ENCODE measurements at regions not wholly inside any gene's neighbourhood (a gene's known extent, or its start where the extent isn't known, plus 50 kb on each side); places are given as distances from the start of the nearest gene placed in this dataset.

DNA sequence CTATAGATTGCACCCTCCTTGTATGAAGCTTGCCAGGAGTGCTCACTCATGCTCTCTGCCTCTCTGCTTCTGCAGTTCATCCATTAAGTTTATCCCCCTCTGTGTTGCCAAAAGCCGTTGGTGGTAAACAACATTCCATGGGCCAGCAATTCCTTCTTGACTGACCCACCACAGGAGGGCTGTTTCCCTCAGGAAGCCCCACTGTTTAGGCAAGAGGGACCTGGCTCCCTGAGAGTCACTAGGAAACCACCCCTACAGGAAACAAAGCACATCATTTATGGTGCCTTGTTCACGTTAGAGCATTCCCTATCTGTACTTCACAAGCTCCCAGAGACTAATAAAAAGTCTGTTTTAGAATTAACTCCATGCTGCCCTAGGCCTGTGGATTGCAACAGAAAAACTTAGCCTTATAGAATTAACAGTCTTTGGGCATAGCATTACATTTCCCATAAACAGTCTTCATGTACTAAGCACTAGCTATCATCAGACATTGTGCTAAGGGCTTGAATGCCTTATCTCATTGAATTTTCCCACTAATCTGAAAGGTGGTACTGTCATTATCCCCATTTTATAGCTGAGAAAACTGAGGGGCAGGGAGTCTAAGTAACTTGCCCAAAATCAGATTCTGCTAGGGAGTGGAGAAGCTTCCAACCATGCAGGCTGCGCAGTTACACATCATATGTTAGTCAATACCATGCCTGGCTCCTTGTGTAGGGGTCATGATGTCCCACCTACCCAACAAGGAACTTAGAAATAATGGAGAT is 149.9 kb downstream of the SHQ1 start:
- TF ChIP-seq, protein P1, sequence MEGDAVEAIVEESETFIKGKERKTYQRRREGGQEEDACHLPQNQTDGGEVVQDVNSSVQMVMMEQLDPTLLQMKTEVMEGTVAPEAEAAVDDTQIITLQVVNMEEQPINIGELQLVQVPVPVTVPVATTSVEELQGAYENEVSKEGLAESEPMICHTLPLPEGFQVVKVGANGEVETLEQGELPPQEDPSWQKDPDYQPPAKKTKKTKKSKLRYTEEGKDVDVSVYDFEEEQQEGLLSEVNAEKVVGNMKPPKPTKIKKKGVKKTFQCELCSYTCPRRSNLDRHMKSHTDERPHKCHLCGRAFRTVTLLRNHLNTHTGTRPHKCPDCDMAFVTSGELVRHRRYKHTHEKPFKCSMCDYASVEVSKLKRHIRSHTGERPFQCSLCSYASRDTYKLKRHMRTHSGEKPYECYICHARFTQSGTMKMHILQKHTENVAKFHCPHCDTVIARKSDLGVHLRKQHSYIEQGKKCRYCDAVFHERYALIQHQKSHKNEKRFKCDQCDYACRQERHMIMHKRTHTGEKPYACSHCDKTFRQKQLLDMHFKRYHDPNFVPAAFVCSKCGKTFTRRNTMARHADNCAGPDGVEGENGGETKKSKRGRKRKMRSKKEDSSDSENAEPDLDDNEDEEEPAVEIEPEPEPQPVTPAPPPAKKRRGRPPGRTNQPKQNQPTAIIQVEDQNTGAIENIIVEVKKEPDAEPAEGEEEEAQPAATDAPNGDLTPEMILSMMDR (IDR thresholded peaks at IDR 0.05): no peak

DNA sequence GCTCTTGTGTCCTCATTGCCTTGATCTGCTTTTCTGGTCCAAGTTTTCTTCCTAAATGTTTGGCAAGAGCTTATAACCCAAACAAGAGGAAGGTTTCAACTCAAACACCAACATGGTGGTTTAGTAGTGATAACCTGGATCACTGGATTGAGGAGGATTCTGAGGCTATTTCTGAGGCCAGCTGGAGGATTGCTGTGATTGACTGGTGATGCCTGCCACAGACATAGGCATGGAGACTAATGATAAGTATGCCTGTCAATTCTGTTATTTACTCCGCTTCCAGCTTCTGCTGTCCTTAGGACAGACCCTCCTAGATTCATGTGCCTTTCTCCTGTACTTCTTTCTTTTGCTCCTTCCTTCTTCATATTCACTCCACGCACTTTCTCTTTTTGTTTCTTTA is 150.5 kb downstream of the SHQ1 start:
- TF ChIP-seq, protein P1 (IDR thresholded peaks at IDR 0.05): no peak

DNA sequence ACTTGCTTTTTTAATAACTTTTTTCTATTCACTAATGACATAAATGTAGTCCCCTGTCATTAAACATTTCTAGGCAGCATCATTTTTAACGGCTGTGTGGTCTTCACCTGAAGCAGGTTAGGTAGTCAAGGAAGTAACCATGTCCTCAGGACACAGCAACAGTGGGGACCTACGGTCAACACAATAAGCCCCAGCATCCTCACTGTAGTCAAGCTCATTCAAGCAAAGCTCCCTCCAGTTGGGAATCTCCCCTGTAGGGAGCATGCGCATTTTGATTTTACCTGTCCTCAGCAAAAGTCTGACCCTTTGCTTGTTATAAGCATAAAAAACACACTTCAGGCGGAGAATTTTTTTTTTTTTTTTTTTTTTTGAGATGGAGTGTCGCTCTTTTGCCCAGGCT is 151.4 kb downstream of the SHQ1 start:
- TF ChIP-seq, protein P1 (IDR thresholded peaks at IDR 0.05): no peak

DNA sequence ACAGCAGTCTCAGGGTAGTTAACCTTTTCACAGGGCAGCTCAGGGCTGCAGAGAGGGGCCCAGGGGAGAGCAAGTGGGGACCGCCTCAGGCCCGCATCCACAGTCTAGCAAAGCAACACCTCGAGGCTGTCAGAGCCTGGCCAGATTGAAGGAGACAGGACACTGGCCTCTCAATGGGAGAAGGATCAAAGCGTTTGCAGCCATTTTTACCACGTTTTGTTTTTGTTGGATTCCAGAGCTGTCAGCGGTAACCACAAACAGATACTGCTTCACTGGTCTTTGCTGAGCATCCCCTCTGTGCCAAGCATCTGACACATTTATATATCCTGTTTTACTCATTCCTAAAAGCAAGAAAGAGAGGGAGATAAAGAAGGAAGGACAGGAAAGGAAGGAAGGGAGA is 153.8 kb downstream of the SHQ1 start:
- TF ChIP-seq, protein P1 (IDR thresholded peaks at IDR 0.05): no peak

DNA sequence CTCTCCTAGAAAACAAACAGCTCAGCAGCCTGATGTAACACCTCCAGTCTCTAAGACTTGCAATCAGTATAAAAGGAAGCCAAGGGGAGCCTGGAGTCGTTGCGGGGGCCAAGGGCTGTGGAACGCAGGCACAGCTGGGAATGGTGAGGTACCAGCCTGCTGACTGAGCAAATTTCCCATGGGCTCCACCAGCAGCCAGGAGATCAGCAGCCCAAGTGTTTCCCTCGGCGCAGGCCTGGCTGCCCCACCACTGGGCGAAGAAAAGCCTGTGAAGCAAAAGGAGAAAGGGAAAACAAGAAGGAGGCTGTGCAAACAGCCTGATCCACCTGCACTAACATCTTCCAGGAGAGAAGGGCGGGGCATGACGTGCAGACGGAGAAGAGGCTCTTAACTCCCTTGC is 155.3 kb downstream of the SHQ1 start:
- TF ChIP-seq, protein P1 (IDR thresholded peaks at IDR 0.05): no peak

DNA sequence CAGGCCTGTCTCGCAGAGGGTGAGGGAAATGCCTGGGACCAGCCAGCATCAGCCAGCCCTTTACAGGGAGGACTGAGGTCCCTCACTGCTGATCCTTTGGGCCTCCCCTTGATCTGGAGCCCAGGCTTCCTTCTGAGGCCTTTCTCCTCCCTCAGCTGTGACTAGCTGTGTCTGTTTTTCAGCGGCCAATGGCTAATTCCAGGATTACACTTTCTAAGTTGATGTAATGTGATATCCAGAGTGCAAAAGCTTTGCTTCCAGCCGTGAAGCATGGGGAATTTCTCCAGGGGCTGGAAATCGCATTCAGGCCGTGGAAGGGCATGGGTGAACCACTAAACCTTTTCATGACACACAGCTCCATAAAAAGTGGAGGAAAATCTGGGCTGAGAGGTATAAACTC is 157.6 kb downstream of the SHQ1 start:
- TF ChIP-seq, protein P1 (IDR thresholded peaks at IDR 0.05): no peak

DNA sequence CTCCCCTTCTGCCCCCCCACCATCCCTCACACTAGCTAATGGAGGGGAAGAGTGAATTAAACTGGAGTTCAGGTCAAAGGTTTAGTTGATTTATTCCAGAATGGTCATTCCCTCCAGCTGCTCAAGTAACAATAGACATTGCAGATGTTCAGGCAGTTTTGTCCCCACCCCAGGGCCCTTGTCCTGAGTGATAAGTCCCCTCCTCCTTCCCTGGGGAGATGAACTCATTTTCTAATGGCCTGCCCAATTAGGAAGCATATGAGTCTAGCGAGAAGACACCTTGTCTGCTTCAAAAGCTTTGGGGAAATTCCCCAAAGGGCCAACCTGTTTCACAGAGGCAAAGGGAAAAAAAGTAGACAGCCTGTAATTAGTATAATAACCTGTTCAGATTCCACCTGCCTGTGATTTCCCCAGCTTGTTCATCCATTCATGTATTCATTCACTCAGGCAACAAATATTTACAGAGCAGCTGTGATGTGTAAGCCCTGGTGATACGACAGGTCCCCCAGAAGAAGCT is 165.3 kb downstream of the SHQ1 start:
- TF ChIP-seq, protein P1 (IDR thresholded peaks at IDR 0.05): no peak
